ENCODE measurements at regions not wholly inside any gene's neighbourhood (a gene's known extent, or its start where the extent isn't known, plus 50 kb on each side); places are given as distances from the start of the nearest gene placed in this dataset.

- TF ChIP-seq CTCF (IDR thresholded peaks at IDR 0.05; ENCODE audit: low read depth, low read length, missing control alignments): no peak
- no peak for DNase-seq (ENCODE audit: low read depth)
- no peak overlapping the region for H3K4me3 ChIP-seq (ENCODE audit: low read depth, low read length)
Observed at GRCh38 chr16:86042996-86043725, 144.2 kb downstream of the IRF8 start.

GRCh38 chr16:86044241-86044671, 145.3 kb downstream of the IRF8 start:
- peak; percentile 76 for TF ChIP-seq CTCF (IDR thresholded peaks at IDR 0.05; ENCODE audit: low read depth, low read length, missing control alignments)
- DNase-seq (ENCODE audit: low read depth): no peak
- H3K4me3 ChIP-seq (ENCODE audit: low read depth, low read length): no peak overlapping the region

GRCh38 chr16:86044881-86045590, 146.1 kb downstream of the IRF8 start:
- TF ChIP-seq CTCF (IDR thresholded peaks at IDR 0.05; ENCODE audit: low read depth, low read length, missing control alignments): no peak
- no peak overlapping the region for H3K4me3 ChIP-seq (ENCODE audit: low read depth, low read length)

GRCh38 chr16:86045591-86045971, 146.6 kb downstream of the IRF8 start:
- no peak for DNase-seq (ENCODE audit: low read depth)
- H3K4me3 ChIP-seq (ENCODE audit: low read depth, low read length): no peak overlapping the region
- TF ChIP-seq CTCF (IDR thresholded peaks at IDR 0.05; ENCODE audit: low read depth, low read length, missing control alignments): no peak

More at GRCh38 chr16:86044881-86045590, 146.1 kb downstream of the IRF8 start:
- no peak for DNase-seq (ENCODE audit: low read depth)

GRCh38 chr16:86046026-86046425, 147.1 kb downstream of the IRF8 start:
- TF ChIP-seq CTCF (IDR thresholded peaks at IDR 0.05; ENCODE audit: low read depth, low read length, missing control alignments): no peak
- no peak overlapping the region for H3K4me3 ChIP-seq (ENCODE audit: low read depth, low read length)
- DNase-seq (ENCODE audit: low read depth): no peak

- no peak overlapping the region for H3K4me3 ChIP-seq (ENCODE audit: low read depth, low read length)
- no peak for TF ChIP-seq CTCF (IDR thresholded peaks at IDR 0.05; ENCODE audit: low read depth, low read length, missing control alignments)
- DNase-seq (ENCODE audit: low read depth): no peak
Observed at GRCh38 chr16:86046667-86047270, 147.8 kb downstream of the IRF8 start.

Data from GM12864 (cell line).